AG10803 (cell line): ENCODE measurements at regions not wholly inside any gene's neighbourhood (a gene's known extent, or its start where the extent isn't known, plus 50 kb on each side); places are given as distances from the start of the nearest gene placed in this dataset.

Experiments
- DNase-seq: peaks from one replicate; pipeline ENCODE4 v3.0.0; 2010; ENCODE audit warnings: low read depth
- H3K4me3 ChIP-seq: 2 replicates; pipeline ENCODE4 v1.5.1; 2011; ENCODE audit warnings: mild to moderate bottlenecking, low read length, control low read depth
- CTCF ChIP-seq: conservative IDR thresholded peaks from 2 replicates; pipeline ENCODE4 v1.5.1; 2011; ENCODE audit warnings: mild to moderate bottlenecking, low read length, control low read depth, inconsistent platforms

- no peak overlapping the region for H3K4me3 ChIP-seq
- TF ChIP-seq CTCF, result no peak
- no peak for DNase-seq
Measured at GRCh38 chr9:7906783-7907550, 107.4 kb upstream of the DMAC1 start.

- no peak for TF ChIP-seq CTCF
- no peak overlapping the region for H3K4me3 ChIP-seq
- no peak for DNase-seq
Measured at GRCh38 chr9:7901621-7902020, 102.0 kb upstream of the DMAC1 start.

GRCh38 chr9:7900541-7900940 is 101.0 kb upstream of the DMAC1 start:
- TF ChIP-seq CTCF, result no peak
- DNase-seq, result no peak
- H3K4me3 ChIP-seq, result no peak overlapping the region

GRCh38 chr9:7899753-7900152 is 100.2 kb upstream of the DMAC1 start:
- no peak for DNase-seq
- no peak for TF ChIP-seq CTCF
- H3K4me3 ChIP-seq, result no peak overlapping the region

- H3K4me3 ChIP-seq, result no peak overlapping the region
- no peak for DNase-seq
- no peak for TF ChIP-seq CTCF
Measured at GRCh38 chr9:7894231-7894630, 94.7 kb upstream of the DMAC1 start.

- H3K4me3 ChIP-seq, result no peak overlapping the region
- TF ChIP-seq CTCF, result no peak
- no peak for DNase-seq
Measured at GRCh38 chr9:7892975-7893374, 93.4 kb upstream of the DMAC1 start.

- no peak for TF ChIP-seq CTCF
- DNase-seq, result no peak
- H3K4me3 ChIP-seq, result no peak overlapping the region
Measured at GRCh38 chr9:7879551-7880245, 80.1 kb upstream of the DMAC1 start.
